ENCODE measurements at regions not wholly inside any gene's neighbourhood (a gene's known extent, or its start where the extent isn't known, plus 50 kb on each side); places are given as distances from the start of the nearest gene placed in this dataset.

- ChIA-PET CTCF (interaction anchor here (0.7 kb wide), 1 partner anchor 213 kb away, joined by 3 read pairs; no protein-coding TSS in a partner anchor), POLR2A (no interaction called here)
- DNase-seq (no peak), ATAC-seq (ENCODE audit: low read depth) (no peak)
- no peak for TF ChIP-seq CTCF (IDR thresholded peaks at IDR 0.05)
- no peak for TF ChIP-seq EZH2 (IDR thresholded peaks at IDR 0.05; ENCODE audit: borderline replicate concordance, insufficient read depth, low read depth, low read length, poor library complexity, severe bottlenecking)
- no peaks in the 10 kb centered on the region for H3K27me3 Mint-ChIP-seq
- H3K4me2 ChIP-seq (replicated peaks; ENCODE audit: low read depth, low read length, poor library complexity, severe bottlenecking), result no peak overlapping the region
- no peak overlapping the region for H3K4me3 Mint-ChIP-seq
- no peaks in the 10 kb centered on the region for H3K79me2 ChIP-seq (ENCODE audit: control insufficient read depth, insufficient read depth, low read length)
- H3K9ac ChIP-seq (ENCODE audit: low read length), result no peak overlapping the region
- H3K27me3 ChIP-seq (replicated peaks in 1 of 4; ENCODE audit: control extremely low read depth in 1 of 4, control insufficient read depth in 3 of 4, insufficient read depth in 4 of 4, low read length in 3 of 4), result no peaks in the 10 kb centered on the region
- no peaks in the 10 kb centered on the region for H3K9me3 ChIP-seq (ENCODE audit: control extremely low read depth in 1 of 3, control insufficient read depth in 2 of 3, insufficient read depth in 1 of 3, low read length in 2 of 3)
- H3K9me3 Mint-ChIP-seq (ENCODE audit: insufficient read depth), result no peaks in the 10 kb centered on the region
- H3K4me1 ChIP-seq (ENCODE audit: control insufficient read depth in 2 of 2, insufficient read depth in 2 of 2, low read length in 2 of 2), result no peaks in the 10 kb centered on the region
- no peak overlapping the region for H3K27ac Mint-ChIP-seq
- no peaks in the 10 kb centered on the region for H3K36me3 ChIP-seq (replicated peaks in 1 of 2; ENCODE audit: control extremely low read depth in 1 of 2, control insufficient read depth in 1 of 2, extremely low read depth in 1 of 2, insufficient read depth in 2 of 2, low read length in 1 of 2)
- WGBS (ENCODE audit: insufficient coverage), result 17% methylated on average over 1 of the region's 2 CpGs
- H2AFZ ChIP-seq (ENCODE audit: insufficient read depth, low read depth, low read length, poor library complexity, severe bottlenecking), result no peak overlapping the region
- H3K4me3 ChIP-seq (ENCODE audit: control extremely low read depth in 1 of 5, extremely low read depth in 1 of 5, insufficient read depth in 1 of 5, low read depth in 2 of 5, low read length in 4 of 5), result no peak overlapping the region
- peaks cover 3% of the 10 kb centered on the region for H3K4me1 Mint-ChIP-seq
- no peak overlapping the region for H3K27ac ChIP-seq (ENCODE audit: low read length in 2 of 2)
- no peaks in the 10 kb centered on the region for H4K20me1 ChIP-seq (ENCODE audit: control insufficient read depth, insufficient read depth, low read length, poor library complexity, severe bottlenecking)
- intact Hi-C loops (cut with micrococcal nuclease), result no loop called here
Observed at GRCh38 chr13:22193070-22193469, 522.2 kb downstream of the FGF9 start.

GRCh38 chr13:22194106-22194805 is 523.4 kb downstream of the FGF9 start:
- WGBS (ENCODE audit: insufficient coverage), result 84% methylated on average over 8 of the region's 9 CpGs
- DNase-seq (no peak), ATAC-seq (ENCODE audit: low read depth) (no peak)
- no peaks in the 10 kb centered on the region for H3K4me1 ChIP-seq (ENCODE audit: control insufficient read depth in 2 of 2, insufficient read depth in 2 of 2, low read length in 2 of 2)
- no peaks in the 10 kb centered on the region for H3K36me3 ChIP-seq (replicated peaks in 1 of 2; ENCODE audit: control extremely low read depth in 1 of 2, control insufficient read depth in 1 of 2, extremely low read depth in 1 of 2, insufficient read depth in 2 of 2, low read length in 1 of 2)
- no peak overlapping the region for H3K27ac ChIP-seq (ENCODE audit: low read length in 2 of 2)
- Mint-ChIP-seq H3K4me3 (no peak overlapping the region), H3K4me1 (peaks cover 6% of the 10 kb centered on the region), H3K27me3 (no peaks in the 10 kb centered on the region), H3K27ac (no peak overlapping the region), H3K9me3 (ENCODE audit: insufficient read depth) (no peaks in the 10 kb centered on the region)
- H3K27me3 ChIP-seq (replicated peaks in 1 of 4; ENCODE audit: control extremely low read depth in 1 of 4, control insufficient read depth in 3 of 4, insufficient read depth in 4 of 4, low read length in 3 of 4), result no peaks in the 10 kb centered on the region
- no peaks in the 10 kb centered on the region for H4K20me1 ChIP-seq (ENCODE audit: control insufficient read depth, insufficient read depth, low read length, poor library complexity, severe bottlenecking)
- intact Hi-C loops (cut with micrococcal nuclease), result no loop called here
- CTCF ChIA-PET, result no interaction called here
- no peak overlapping the region for H3K9ac ChIP-seq (ENCODE audit: low read length)
- H2AFZ ChIP-seq (ENCODE audit: insufficient read depth, low read depth, low read length, poor library complexity, severe bottlenecking), result no peak overlapping the region
- H3K79me2 ChIP-seq (ENCODE audit: control insufficient read depth, insufficient read depth, low read length), result no peaks in the 10 kb centered on the region
- POLR2A ChIA-PET, result no interaction called here
- H3K4me3 ChIP-seq (ENCODE audit: control extremely low read depth in 1 of 5, extremely low read depth in 1 of 5, insufficient read depth in 1 of 5, low read depth in 2 of 5, low read length in 4 of 5), result no peak overlapping the region
- TF ChIP-seq CTCF (IDR thresholded peaks at IDR 0.05) (no peak), EZH2 (IDR thresholded peaks at IDR 0.05; ENCODE audit: borderline replicate concordance, insufficient read depth, low read depth, low read length, poor library complexity, severe bottlenecking) (no peak)
- no peaks in the 10 kb centered on the region for H3K9me3 ChIP-seq (ENCODE audit: control extremely low read depth in 1 of 3, control insufficient read depth in 2 of 3, insufficient read depth in 1 of 3, low read length in 2 of 3)
- H3K4me2 ChIP-seq (replicated peaks; ENCODE audit: low read depth, low read length, poor library complexity, severe bottlenecking), result no peak overlapping the region

All from B cell (primary cell).